Type B pancreatic cell (in vitro differentiated cells): ENCODE measurements at regions not wholly inside any gene's neighbourhood (a gene's known extent, or its start where the extent isn't known, plus 50 kb on each side); places are given as distances from the start of the nearest gene placed in this dataset.

ENCODE experiments used
- DNase-seq: peaks from one replicate; pipeline ENCODE4 v3.0.0; 2021; ENCODE audit warnings: mixed read lengths; ENCODE audit not compliant: unreplicated experiment; ENCODE audit errors: extremely low spot score
- H3K27ac Mint-ChIP-seq: 2 replicates; pipeline ENCODE4 v1.8.0; 2021; ENCODE audit warnings: mild to moderate bottlenecking, mixed read lengths
- H3K27me3 Mint-ChIP-seq: 2 replicates; pipeline ENCODE4 v1.8.0; 2021; ENCODE audit warnings: mixed read lengths
- H3K36me3 Mint-ChIP-seq: 2 replicates; pipeline ENCODE4 v1.8.0; 2021; ENCODE audit warnings: mixed read lengths
- H3K4me1 Mint-ChIP-seq: one replicate; pipeline ENCODE4 v1.8.0; 2021; ENCODE audit warnings: mixed read lengths; ENCODE audit not compliant: unreplicated experiment
- H3K4me3 Mint-ChIP-seq: 2 replicates; pipeline ENCODE4 v1.8.0; 2021; ENCODE audit warnings: mild to moderate bottlenecking, mixed read lengths
- H3K9me3 Mint-ChIP-seq: 2 replicates; pipeline ENCODE4 v1.8.0; 2021; ENCODE audit warnings: mixed read lengths
- CTCF ChIP-seq: fragments of 200-600 bp; sonication (generic); conservative IDR thresholded peaks from 2 replicates; pipeline ENCODE4 v1.5.0; 2021; ENCODE audit warnings: antibody characterized with exemption, mild to moderate bottlenecking

GRCh38 chr6:143601504-143601903 lies 76.3 kb upstream of the PHACTR2 start:
- no peaks in the 10 kb centered on the region for H3K4me1 Mint-ChIP-seq
- H3K9me3 Mint-ChIP-seq, result no peaks in the 10 kb centered on the region
- H3K27ac Mint-ChIP-seq, result no peak overlapping the region
- DNase-seq, result no peak
- no peak overlapping the region for H3K4me3 Mint-ChIP-seq
- H3K27me3 Mint-ChIP-seq, result no peaks in the 10 kb centered on the region
- H3K36me3 Mint-ChIP-seq, result no peaks in the 10 kb centered on the region
- no peak for TF ChIP-seq CTCF

- Mint-ChIP-seq H3K4me3 (no peak overlapping the region), H3K27ac (no peak overlapping the region), H3K36me3 (no peaks in the 10 kb centered on the region), H3K4me1 (peaks cover under 1% of the 10 kb centered on the region), H3K27me3 (no peaks in the 10 kb centered on the region), H3K9me3 (no peaks in the 10 kb centered on the region)
- no peak for TF ChIP-seq CTCF
- DNase-seq, result no peak
These were observed 76.9 kb upstream of the PHACTR2 start for GRCh38 chr6:143600821-143601220.

DNA sequence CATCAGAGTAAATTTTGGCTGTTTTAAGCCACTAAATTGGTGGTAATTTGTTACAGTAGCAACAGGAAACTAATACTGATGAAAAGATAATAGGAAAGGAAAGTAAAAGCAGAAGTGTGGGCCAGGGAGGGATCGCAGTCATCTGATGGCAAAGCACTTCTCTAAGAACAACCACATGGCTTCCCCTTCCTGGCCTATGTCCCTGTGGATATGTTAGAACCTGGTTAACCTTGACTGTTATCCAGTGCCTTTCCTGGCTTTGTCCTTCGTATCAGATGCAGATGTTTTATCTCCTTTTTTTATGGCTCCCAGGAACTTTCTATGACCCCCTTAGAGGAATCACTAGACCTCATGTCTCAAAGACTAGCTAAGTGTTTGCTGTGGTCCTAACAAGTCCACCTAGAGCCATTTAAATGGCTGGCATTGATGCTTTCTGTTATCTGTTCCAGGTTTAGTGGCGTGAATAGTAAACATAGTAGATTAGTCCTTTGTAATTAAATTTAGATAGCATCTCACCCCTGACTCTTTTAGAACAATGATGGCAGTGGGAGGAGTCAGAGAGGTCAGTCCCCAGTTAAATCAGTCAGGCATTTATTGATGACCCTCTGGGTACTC lies 79.2 kb upstream of the PHACTR2 start:
- no peak for DNase-seq
- Mint-ChIP-seq H3K4me3 (no peak overlapping the region), H3K4me1 (peaks cover 9% of the 10 kb centered on the region), H3K27ac (no peak overlapping the region), H3K27me3 (no peaks in the 10 kb centered on the region), H3K9me3 (no peaks in the 10 kb centered on the region), H3K36me3 (no peaks in the 10 kb centered on the region)
- no peak for TF ChIP-seq CTCF

GRCh38 chr6:143596866-143597265 lies 80.9 kb upstream of the PHACTR2 start:
- H3K4me3 Mint-ChIP-seq, result no peak overlapping the region
- DNase-seq, result no peak
- H3K36me3 Mint-ChIP-seq, result no peaks in the 10 kb centered on the region
- H3K27ac Mint-ChIP-seq, result no peak overlapping the region
- no peak for TF ChIP-seq CTCF
- H3K27me3 Mint-ChIP-seq, result no peaks in the 10 kb centered on the region
- no peaks in the 10 kb centered on the region for H3K9me3 Mint-ChIP-seq
- H3K4me1 Mint-ChIP-seq, result peaks cover 9% of the 10 kb centered on the region

- H3K27ac Mint-ChIP-seq, result no peak overlapping the region
These were observed 82.3 kb upstream of the PHACTR2 start for GRCh38 chr6:143595251-143596036.

More at GRCh38 chr6:143595251-143596036, 82.3 kb upstream of the PHACTR2 start:
- Mint-ChIP-seq H3K4me3 (no peak overlapping the region), H3K36me3 (no peaks in the 10 kb centered on the region), H3K27me3 (no peaks in the 10 kb centered on the region), H3K9me3 (no peaks in the 10 kb centered on the region), H3K4me1 (peaks cover 9% of the 10 kb centered on the region)
- DNase-seq, result no peak
- no peak for TF ChIP-seq CTCF
